ENCODE measurements at regions not wholly inside any gene's neighbourhood (a gene's known extent, or its start where the extent isn't known, plus 50 kb on each side); places are given as distances from the start of the nearest gene placed in this dataset.

- Histone ChIP-seq H4K20me1 (ENCODE audit: insufficient read depth, poor library complexity, severe bottlenecking) (no peaks in the 10 kb centered on the region), H3K9me3 (ENCODE audit: low read depth) (no peaks in the 10 kb centered on the region), H3K36me3 (replicated peaks; ENCODE audit: insufficient read depth, low read depth) (no peaks in the 10 kb centered on the region), H3K79me2 (no peaks in the 10 kb centered on the region), H2AFZ (no peak overlapping the region), H3K27me3 (no peaks in the 10 kb centered on the region), H3K4me3 (no peak overlapping the region), H3K9me2 (replicated peaks; ENCODE audit: insufficient read depth) (no peaks in the 10 kb centered on the region), H3K27ac (no peak overlapping the region), H3K4me2 (no peak overlapping the region), H3K4me1 (ENCODE audit: insufficient read depth) (no peaks in the 10 kb centered on the region)
- 93% methylated on average over 14 of the region's 14 CpGs for WGBS (ENCODE audit: low lambda C conversion rate, missing lambda C conversion rate)
- no peak for DNase-seq (ENCODE audit: low spot score)
- TF ChIP-seq EZH2 (IDR thresholded peaks at IDR 0.05; ENCODE audit: borderline replicate concordance) (no peak), EZH2phosphoT487 (IDR thresholded peaks at IDR 0.05; ENCODE audit: low read depth, severe bottlenecking, unreplicated experiment) (no peak), CTCF (IDR thresholded peaks at IDR 0.05; ENCODE audit: poor library complexity) (no peak)
These were observed 108.2 kb downstream of the RTP5 start for GRCh38 chr2:241977557-241978300.

GRCh38 chr2:241978670-241979069 lies 109.1 kb downstream of the RTP5 start:
- Histone ChIP-seq H3K27ac (no peak overlapping the region), H2AFZ (no peak overlapping the region), H4K20me1 (ENCODE audit: insufficient read depth, poor library complexity, severe bottlenecking) (no peaks in the 10 kb centered on the region), H3K79me2 (no peaks in the 10 kb centered on the region), H3K9me3 (ENCODE audit: low read depth) (no peaks in the 10 kb centered on the region), H3K4me1 (ENCODE audit: insufficient read depth) (no peaks in the 10 kb centered on the region), H3K27me3 (no peaks in the 10 kb centered on the region), H3K4me3 (no peak overlapping the region), H3K36me3 (replicated peaks; ENCODE audit: insufficient read depth, low read depth) (no peaks in the 10 kb centered on the region), H3K9me2 (replicated peaks; ENCODE audit: insufficient read depth) (no peaks in the 10 kb centered on the region), H3K4me2 (no peak overlapping the region)
- no peak for TF ChIP-seq EZH2phosphoT487 (IDR thresholded peaks at IDR 0.05; ENCODE audit: low read depth, severe bottlenecking, unreplicated experiment)
- TF ChIP-seq EZH2 (IDR thresholded peaks at IDR 0.05; ENCODE audit: borderline replicate concordance): no peak
- TF ChIP-seq CTCF (IDR thresholded peaks at IDR 0.05; ENCODE audit: poor library complexity): no peak
- no peak for DNase-seq (ENCODE audit: low spot score)
- 100% methylated on average over 1 of the region's 1 CpG for WGBS (ENCODE audit: low lambda C conversion rate, missing lambda C conversion rate)

GRCh38 chr2:241980193-241980592 lies 110.7 kb downstream of the RTP5 start:
- TF ChIP-seq CTCF (IDR thresholded peaks at IDR 0.05; ENCODE audit: poor library complexity) (no peak), EZH2 (IDR thresholded peaks at IDR 0.05; ENCODE audit: borderline replicate concordance) (no peak), EZH2phosphoT487 (IDR thresholded peaks at IDR 0.05; ENCODE audit: low read depth, severe bottlenecking, unreplicated experiment) (no peak)
- H3K36me3 ChIP-seq (replicated peaks; ENCODE audit: insufficient read depth, low read depth): no peaks in the 10 kb centered on the region
- no peak overlapping the region for H3K27ac ChIP-seq
- H3K4me3 ChIP-seq: no peak overlapping the region
- no peak for DNase-seq (ENCODE audit: low spot score)
- no peaks in the 10 kb centered on the region for H3K27me3 ChIP-seq
- H2AFZ ChIP-seq: no peak overlapping the region
- H3K79me2 ChIP-seq: no peaks in the 10 kb centered on the region
- 54% methylated on average over 6 of the region's 6 CpGs for WGBS (ENCODE audit: low lambda C conversion rate, missing lambda C conversion rate)
- H3K9me2 ChIP-seq (replicated peaks; ENCODE audit: insufficient read depth): no peaks in the 10 kb centered on the region
- no peaks in the 10 kb centered on the region for H4K20me1 ChIP-seq (ENCODE audit: insufficient read depth, poor library complexity, severe bottlenecking)
- H3K4me2 ChIP-seq: no peak overlapping the region
- H3K9me3 ChIP-seq (ENCODE audit: low read depth): no peaks in the 10 kb centered on the region
- no peaks in the 10 kb centered on the region for H3K4me1 ChIP-seq (ENCODE audit: insufficient read depth)
